ENCODE measurements at regions not wholly inside any gene's neighbourhood (a gene's known extent, or its start where the extent isn't known, plus 50 kb on each side); places are given as distances from the start of the nearest gene placed in this dataset.

DNA sequence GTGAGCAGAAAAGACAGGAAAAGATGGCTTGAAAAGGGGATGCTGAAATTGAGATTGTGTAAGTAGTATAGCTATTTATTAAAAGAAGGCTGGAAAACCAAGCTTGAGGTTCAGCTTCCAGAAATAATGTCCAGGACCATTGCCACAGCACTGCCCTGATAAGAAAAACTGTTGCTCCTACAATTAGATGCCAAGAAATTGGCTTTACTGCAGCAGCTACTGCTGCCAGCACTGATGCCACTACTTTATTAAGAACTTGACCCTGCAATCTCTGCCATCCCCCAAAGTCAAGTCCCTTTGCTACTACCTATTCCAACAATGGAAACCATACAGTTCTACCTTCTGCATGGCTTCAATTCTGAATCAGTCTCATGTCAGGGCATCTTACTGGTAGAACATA, 130.0 kb upstream of the VAMP7 start:
- H3K9me3 ChIP-seq (ENCODE audit: control insufficient read depth, insufficient read depth, low read depth, low read length) = no peaks in the 10 kb centered on the region
- no peaks in the 10 kb centered on the region for H4K20me1 ChIP-seq (ENCODE audit: control insufficient read depth, extremely low read depth, insufficient read depth, low read length)
- no peak overlapping the region for H3K4me3 ChIP-seq (replicated peaks in 1 of 4; ENCODE audit: control extremely low read depth in 1 of 4, insufficient read depth in 1 of 4, low read depth in 3 of 4, low read length in 4 of 4)
- no peak overlapping the region for H3K4me2 ChIP-seq (ENCODE audit: extremely low read depth, insufficient read depth, low read length)
- H3K9ac ChIP-seq (ENCODE audit: insufficient read depth, low read length) = no peak overlapping the region
- H3K27me3 ChIP-seq (ENCODE audit: control insufficient read depth, insufficient read depth, low read length) = no peaks in the 10 kb centered on the region
- no peaks in the 10 kb centered on the region for H3K4me1 ChIP-seq (ENCODE audit: control insufficient read depth, extremely low read depth, insufficient read depth, low read length)
- H3K79me2 ChIP-seq (ENCODE audit: control insufficient read depth, insufficient read depth, low read length) = no peaks in the 10 kb centered on the region
- no peak for TF ChIP-seq EZH2 (IDR thresholded peaks at IDR 0.05; ENCODE audit: low read length, missing control alignments)
- TF ChIP-seq, protein P1, sequence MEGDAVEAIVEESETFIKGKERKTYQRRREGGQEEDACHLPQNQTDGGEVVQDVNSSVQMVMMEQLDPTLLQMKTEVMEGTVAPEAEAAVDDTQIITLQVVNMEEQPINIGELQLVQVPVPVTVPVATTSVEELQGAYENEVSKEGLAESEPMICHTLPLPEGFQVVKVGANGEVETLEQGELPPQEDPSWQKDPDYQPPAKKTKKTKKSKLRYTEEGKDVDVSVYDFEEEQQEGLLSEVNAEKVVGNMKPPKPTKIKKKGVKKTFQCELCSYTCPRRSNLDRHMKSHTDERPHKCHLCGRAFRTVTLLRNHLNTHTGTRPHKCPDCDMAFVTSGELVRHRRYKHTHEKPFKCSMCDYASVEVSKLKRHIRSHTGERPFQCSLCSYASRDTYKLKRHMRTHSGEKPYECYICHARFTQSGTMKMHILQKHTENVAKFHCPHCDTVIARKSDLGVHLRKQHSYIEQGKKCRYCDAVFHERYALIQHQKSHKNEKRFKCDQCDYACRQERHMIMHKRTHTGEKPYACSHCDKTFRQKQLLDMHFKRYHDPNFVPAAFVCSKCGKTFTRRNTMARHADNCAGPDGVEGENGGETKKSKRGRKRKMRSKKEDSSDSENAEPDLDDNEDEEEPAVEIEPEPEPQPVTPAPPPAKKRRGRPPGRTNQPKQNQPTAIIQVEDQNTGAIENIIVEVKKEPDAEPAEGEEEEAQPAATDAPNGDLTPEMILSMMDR (conservative IDR thresholded peaks at IDR 0.05 in 1 of 2, IDR thresholded peaks at IDR 0.05 in 1 of 2; ENCODE audit: low read depth in 1 of 2, low read length in 2 of 2) = no peak
- DNase-seq (ENCODE audit: low read depth in 2 of 2) = no peak
- H2AFZ ChIP-seq (ENCODE audit: low read length) = no peak overlapping the region
- no peak overlapping the region for H3K27ac ChIP-seq (ENCODE audit: insufficient read depth, low read length)
- no peaks in the 10 kb centered on the region for H3K36me3 ChIP-seq (ENCODE audit: control insufficient read depth, insufficient read depth, low read length)

DNA sequence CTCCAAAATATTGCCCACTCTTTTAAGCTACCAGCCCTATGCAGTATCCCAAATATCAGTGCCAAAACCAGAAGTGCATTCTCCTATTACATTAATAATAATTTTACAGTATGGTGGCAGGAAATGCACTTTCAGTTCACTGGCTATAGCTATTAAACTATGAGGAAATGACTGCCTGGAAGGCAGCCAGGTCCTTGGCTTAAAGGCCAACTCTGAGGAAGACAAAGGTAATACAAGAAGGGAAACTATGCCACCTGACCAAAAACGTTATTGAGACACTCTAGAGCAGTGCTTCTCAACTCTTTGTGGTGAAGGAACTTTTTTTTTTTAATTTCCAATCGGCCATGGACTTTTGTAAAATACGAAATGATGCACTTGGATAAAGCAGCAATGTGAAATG, 133.6 kb upstream of the VAMP7 start:
- no peak overlapping the region for H3K4me2 ChIP-seq (ENCODE audit: extremely low read depth, insufficient read depth, low read length)
- H3K79me2 ChIP-seq (ENCODE audit: control insufficient read depth, insufficient read depth, low read length) = no peaks in the 10 kb centered on the region
- no peaks in the 10 kb centered on the region for H4K20me1 ChIP-seq (ENCODE audit: control insufficient read depth, extremely low read depth, insufficient read depth, low read length)
- no peak for DNase-seq (ENCODE audit: low read depth in 2 of 2)
- TF ChIP-seq EZH2 (IDR thresholded peaks at IDR 0.05; ENCODE audit: low read length, missing control alignments) = no peak
- TF ChIP-seq, protein P1 (conservative IDR thresholded peaks at IDR 0.05 in 1 of 2, IDR thresholded peaks at IDR 0.05 in 1 of 2; ENCODE audit: low read depth in 1 of 2, low read length in 2 of 2) = no peak
- no peak overlapping the region for H2AFZ ChIP-seq (ENCODE audit: low read length)
- H3K27me3 ChIP-seq (ENCODE audit: control insufficient read depth, insufficient read depth, low read length) = no peaks in the 10 kb centered on the region
- no peak overlapping the region for H3K27ac ChIP-seq (ENCODE audit: insufficient read depth, low read length)
- H3K9me3 ChIP-seq (ENCODE audit: control insufficient read depth, insufficient read depth, low read depth, low read length) = no peaks in the 10 kb centered on the region
- no peak overlapping the region for H3K4me3 ChIP-seq (replicated peaks in 1 of 4; ENCODE audit: control extremely low read depth in 1 of 4, insufficient read depth in 1 of 4, low read depth in 3 of 4, low read length in 4 of 4)
- H3K36me3 ChIP-seq (ENCODE audit: control insufficient read depth, insufficient read depth, low read length) = no peaks in the 10 kb centered on the region
- no peak overlapping the region for H3K9ac ChIP-seq (ENCODE audit: insufficient read depth, low read length)
- no peaks in the 10 kb centered on the region for H3K4me1 ChIP-seq (ENCODE audit: control insufficient read depth, extremely low read depth, insufficient read depth, low read length)

GRCh38 chrX:155745792-155746191, 133.0 kb upstream of the TMLHE start:
- Histone ChIP-seq H3K27me3 (ENCODE audit: control insufficient read depth, insufficient read depth, low read length) (no peaks in the 10 kb centered on the region), H2AFZ (ENCODE audit: low read length) (no peak overlapping the region), H3K9ac (ENCODE audit: insufficient read depth, low read length) (no peak overlapping the region), H3K27ac (ENCODE audit: insufficient read depth, low read length) (no peak overlapping the region), H3K4me2 (ENCODE audit: extremely low read depth, insufficient read depth, low read length) (no peak overlapping the region), H3K79me2 (ENCODE audit: control insufficient read depth, insufficient read depth, low read length) (no peaks in the 10 kb centered on the region), H4K20me1 (ENCODE audit: control insufficient read depth, extremely low read depth, insufficient read depth, low read length) (no peaks in the 10 kb centered on the region), H3K36me3 (ENCODE audit: control insufficient read depth, insufficient read depth, low read length) (no peaks in the 10 kb centered on the region), H3K4me3 (replicated peaks in 1 of 4; ENCODE audit: control extremely low read depth in 1 of 4, insufficient read depth in 1 of 4, low read depth in 3 of 4, low read length in 4 of 4) (no peak overlapping the region), H3K4me1 (ENCODE audit: control insufficient read depth, extremely low read depth, insufficient read depth, low read length) (no peaks in the 10 kb centered on the region), H3K9me3 (ENCODE audit: control insufficient read depth, insufficient read depth, low read depth, low read length) (no peaks in the 10 kb centered on the region)
- TF ChIP-seq, protein P1 (conservative IDR thresholded peaks at IDR 0.05 in 1 of 2, IDR thresholded peaks at IDR 0.05 in 1 of 2; ENCODE audit: low read depth in 1 of 2, low read length in 2 of 2) = no peak
- TF ChIP-seq EZH2 (IDR thresholded peaks at IDR 0.05; ENCODE audit: low read length, missing control alignments) = no peak
- DNase-seq (ENCODE audit: low read depth in 2 of 2) = peak; percentile 7 to 35

All from fibroblast of lung (primary cell).